Mesenchymal stem cell (in vitro differentiated cells and primary cell): ENCODE measurements at regions not wholly inside any gene's neighbourhood (a gene's known extent, or its start where the extent isn't known, plus 50 kb on each side); places are given as distances from the start of the nearest gene placed in this dataset.

Source experiments
- DNase-seq: peaks from one replicate; pipeline ENCODE4 v3.0.0-alpha.2; 2013
- H2AFZ ChIP-seq: one replicate; pipeline ENCODE4 v1.6.1; 2013; ENCODE audit warnings: low read depth, mild to moderate bottlenecking, control low read depth, inconsistent platforms, low read length, moderate library complexity
- H2AK5ac ChIP-seq: 2 replicates; pipeline ENCODE4 v1.6.1; 2013; ENCODE audit warnings: low read length, moderate library complexity, mild to moderate bottlenecking, inconsistent platforms; ENCODE audit not compliant: severe bottlenecking
- H2BK120ac ChIP-seq: one replicate; pipeline ENCODE4 v1.6.1; 2013; ENCODE audit warnings: low read depth, mild to moderate bottlenecking, inconsistent platforms, low read length, moderate library complexity
- H2BK12ac ChIP-seq, 2 experiments: one replicate each; pipeline ENCODE4 v1.6.1; 2013; ENCODE audit warnings: inconsistent platforms in 2 of 2, low read length in 2 of 2, mild to moderate bottlenecking in 2 of 2, moderate library complexity in 2 of 2, control low read depth in 1 of 2
- H2BK15ac ChIP-seq: one replicate; pipeline ENCODE4 v1.6.1; 2013; ENCODE audit warnings: mild to moderate bottlenecking, low read depth, inconsistent platforms; ENCODE audit not compliant: poor library complexity, severe bottlenecking
- H2BK5ac ChIP-seq: 2 replicates; pipeline ENCODE4 v1.6.1; 2013; ENCODE audit warnings: low read depth, mild to moderate bottlenecking, low read length, control low read depth, inconsistent platforms; ENCODE audit not compliant: poor library complexity, severe bottlenecking
- H3K14ac ChIP-seq, 2 experiments: one replicate each; pipeline ENCODE4 v1.6.1; 2013; ENCODE audit warnings: inconsistent platforms in 2 of 2, low read length in 2 of 2, control low read depth in 1 of 2, mild to moderate bottlenecking in 1 of 2, moderate library complexity in 1 of 2
- H3K18ac ChIP-seq, 2 experiments: one replicate each; pipeline ENCODE4 v1.6.1; 2013; ENCODE audit warnings: inconsistent platforms in 2 of 2, low read length in 2 of 2, control low read depth in 1 of 2, low read depth in 1 of 2, mild to moderate bottlenecking in 1 of 2
- H3K23ac ChIP-seq, 2 experiments: one replicate each; pipeline ENCODE4 v1.6.1; 2013; ENCODE audit warnings: inconsistent platforms in 2 of 2, low read length in 2 of 2, mild to moderate bottlenecking in 2 of 2, moderate library complexity in 2 of 2, control low read depth in 1 of 2
- H3K27ac ChIP-seq: 2 replicates; pipeline ENCODE4 v1.5.1; 2013; ENCODE audit warnings: mild to moderate bottlenecking, moderate library complexity, low read length, control low read depth, inconsistent platforms; ENCODE audit not compliant: poor library complexity, severe bottlenecking
- H3K27me3 ChIP-seq, 2 experiments: 2 replicates each; pipeline versions ENCODE4 v1.6.1 to v1.7.0; 2013; ENCODE audit warnings: low read length in 2 of 2, mild to moderate bottlenecking in 2 of 2, moderate library complexity in 2 of 2, control low read depth in 1 of 2, inconsistent platforms in 1 of 2; ENCODE audit not compliant: control insufficient read depth in 1 of 2, insufficient read depth in 1 of 2
- H3K36me3 ChIP-seq, 2 experiments: 2 replicates each; pipeline versions ENCODE4 v1.6.1 to v1.7.0; 2013; ENCODE audit warnings: low read length in 2 of 2, control low read depth in 1 of 2, inconsistent platforms in 1 of 2, low read depth in 1 of 2, mild to moderate bottlenecking in 1 of 2; ENCODE audit not compliant: insufficient read depth in 2 of 2, control insufficient read depth in 1 of 2
- H3K4ac ChIP-seq, 2 experiments: one replicate each; pipeline ENCODE4 v1.6.1; 2013; ENCODE audit warnings: inconsistent platforms in 2 of 2, low read length in 2 of 2, mild to moderate bottlenecking in 2 of 2, moderate library complexity in 2 of 2, control low read depth in 1 of 2, low read depth in 1 of 2
- H3K4me1 ChIP-seq: 2 replicates; pipeline ENCODE4 v1.6.1; 2013; ENCODE audit warnings: low read depth, low read length, control low read depth; ENCODE audit not compliant: control insufficient read depth, insufficient read depth
- H3K4me2 ChIP-seq: 2 replicates; pipeline ENCODE4 v1.6.1; 2013; ENCODE audit warnings: low read length, mild to moderate bottlenecking, inconsistent platforms; ENCODE audit not compliant: poor library complexity, severe bottlenecking
- H3K4me3 ChIP-seq, 2 experiments: 2 replicates each; pipeline versions ENCODE4 v1.5.1 to v1.7.0; 2013; ENCODE audit warnings: low read length in 2 of 2, mild to moderate bottlenecking in 2 of 2, control low read depth in 1 of 2, low read depth in 1 of 2; ENCODE audit not compliant: insufficient read depth in 1 of 2
- H3K79me1 ChIP-seq: replicated peaks from 2 replicates; pipeline ENCODE4 v1.6.1; 2013; ENCODE audit warnings: mild to moderate bottlenecking, control low read depth, low read length, inconsistent platforms; ENCODE audit not compliant: poor library complexity, severe bottlenecking
- H3K9ac ChIP-seq: 2 replicates; pipeline ENCODE4 v1.7.0; 2013; ENCODE audit warnings: mild to moderate bottlenecking, low read length, moderate library complexity
- H3K9me3 ChIP-seq: 2 replicates; pipeline ENCODE4 v1.7.0; 2013; ENCODE audit warnings: mild to moderate bottlenecking, low read length; ENCODE audit not compliant: control insufficient read depth
- H4K8ac ChIP-seq: one replicate; pipeline ENCODE4 v1.6.1; 2013; ENCODE audit warnings: inconsistent platforms, mild to moderate bottlenecking, low read length, moderate library complexity
- H4K91ac ChIP-seq: one replicate; pipeline ENCODE4 v1.6.1; 2013; ENCODE audit warnings: mild to moderate bottlenecking, low read length, inconsistent platforms
- WGBS: methylation state at CpG from one replicate; pipeline ENCODE4 v1.1.7; 2013; ENCODE audit warnings: mixed read lengths; 5-methylcytosine and 5-hydroxymethylcytosine counted together

DNA sequence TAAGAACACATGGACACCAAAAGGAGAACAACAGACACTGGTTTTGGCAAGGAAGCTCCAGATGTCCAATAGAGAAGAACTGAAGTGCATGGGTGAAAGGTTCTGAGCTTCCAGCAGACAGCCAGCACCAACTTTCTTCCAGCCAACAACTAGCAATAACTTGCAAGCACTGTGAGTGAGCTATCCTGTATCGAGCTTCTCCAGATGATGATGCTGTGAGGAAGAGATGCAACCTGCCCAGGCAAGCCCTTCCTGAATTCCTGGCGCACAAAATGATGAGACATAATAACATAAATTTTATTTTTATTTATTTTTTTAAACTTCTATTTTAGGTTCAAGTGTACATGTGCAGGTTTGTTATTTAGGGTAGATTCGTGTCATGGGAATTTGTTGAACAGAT lies 692.1 kb downstream of the DNAJB9 start:
- Histone ChIP-seq H3K9me3 (no peaks in the 10 kb centered on the region), H3K79me1 (no peaks in the 10 kb centered on the region), H3K4me1 (no peaks in the 10 kb centered on the region), H3K9ac (no peak overlapping the region), H3K4me2 (no peak overlapping the region), H3K18ac (no peak overlapping the region), H2BK12ac (no peak overlapping the region), H3K27ac (no peak overlapping the region), H4K8ac (no peak overlapping the region), H3K23ac (no peak overlapping the region), H3K14ac (no peak overlapping the region), H3K27me3 (no peaks in the 10 kb centered on the region), H2AK5ac (no peak overlapping the region), H3K36me3 (no peaks in the 10 kb centered on the region), H3K4ac (no peak overlapping the region), H2AFZ (no peak overlapping the region), H3K4me3 (no peak overlapping the region), H2BK5ac (no peak overlapping the region), H2BK15ac (no peak overlapping the region), H2BK120ac (no peak overlapping the region), H4K91ac (no peak overlapping the region)
- no peak for DNase-seq
- 60% methylated on average over 1 of the region's 3 CpGs for WGBS

DNA sequence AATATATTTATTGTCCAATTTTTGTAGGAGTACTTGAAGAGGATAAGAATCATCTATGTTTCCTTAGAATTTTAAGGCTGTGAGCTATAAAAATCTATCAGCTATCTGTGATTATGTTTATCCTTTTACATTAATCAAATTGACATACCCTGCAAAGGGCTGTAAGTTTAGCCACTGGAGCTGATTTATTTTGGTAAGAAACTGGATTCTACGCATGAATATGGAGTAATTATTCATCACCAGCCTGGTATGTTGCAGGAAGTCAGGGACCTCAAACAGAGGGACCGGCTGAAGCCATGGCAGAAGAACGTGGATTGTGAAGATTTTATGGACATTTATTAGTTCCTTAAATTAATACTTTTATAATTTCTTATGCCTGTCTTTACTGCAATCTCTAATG lies 696.9 kb downstream of the DNAJB9 start:
- H4K91ac ChIP-seq: no peak overlapping the region
- H2BK120ac ChIP-seq: no peak overlapping the region
- H3K9ac ChIP-seq: no peak overlapping the region
- H3K27me3 ChIP-seq: no peaks in the 10 kb centered on the region
- no peak overlapping the region for H3K14ac ChIP-seq
- DNase-seq: no peak
- 88% methylated on average over 1 of the region's 3 CpGs for WGBS
- no peak overlapping the region for H2AFZ ChIP-seq
- H3K23ac ChIP-seq: no peak overlapping the region
- no peak overlapping the region for H2BK5ac ChIP-seq
- H3K27ac ChIP-seq: no peak overlapping the region
- peaks cover 7% of the 10 kb centered on the region for H3K9me3 ChIP-seq
- no peak overlapping the region for H2BK15ac ChIP-seq
- no peaks in the 10 kb centered on the region for H3K36me3 ChIP-seq
- H3K79me1 ChIP-seq: no peaks in the 10 kb centered on the region
- H3K4me2 ChIP-seq: no peak overlapping the region
- H3K18ac ChIP-seq: no peak overlapping the region
- no peak overlapping the region for H3K4me3 ChIP-seq
- no peak overlapping the region for H2AK5ac ChIP-seq
- no peak overlapping the region for H2BK12ac ChIP-seq
- H3K4me1 ChIP-seq: no peaks in the 10 kb centered on the region
- no peak overlapping the region for H4K8ac ChIP-seq
- no peak overlapping the region for H3K4ac ChIP-seq

DNA sequence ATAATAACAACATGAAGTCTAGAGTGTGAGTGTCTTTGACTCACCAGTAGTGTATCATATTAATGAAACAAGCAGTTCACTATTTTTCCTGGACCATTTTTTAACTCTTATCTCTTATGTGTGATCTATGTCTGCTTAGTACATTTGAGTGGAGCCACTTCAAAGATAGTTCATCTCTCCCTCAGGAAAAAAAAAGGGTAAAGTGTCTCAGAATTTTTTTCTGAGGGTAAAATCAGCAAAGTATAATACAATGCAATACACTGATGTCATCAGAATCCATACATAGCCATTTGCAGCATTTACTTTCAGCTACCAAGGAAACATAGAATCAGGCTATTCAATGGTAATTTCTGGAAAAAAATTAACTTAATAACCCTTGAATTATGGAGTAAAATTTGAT lies 706.7 kb downstream of the DNAJB9 start:
- no peaks in the 10 kb centered on the region for H3K27me3 ChIP-seq
- no peak overlapping the region for H2AFZ ChIP-seq
- no peak overlapping the region for H2AK5ac ChIP-seq
- no peak overlapping the region for H2BK120ac ChIP-seq
- H3K4ac ChIP-seq: no peak overlapping the region
- no peak overlapping the region for H3K18ac ChIP-seq
- peaks cover 3% of the 10 kb centered on the region for H3K9me3 ChIP-seq
- no peak overlapping the region for H2BK12ac ChIP-seq
- no peak overlapping the region for H4K8ac ChIP-seq
- H3K27ac ChIP-seq: no peak overlapping the region
- no peaks in the 10 kb centered on the region for H3K36me3 ChIP-seq
- no peaks in the 10 kb centered on the region for H3K4me1 ChIP-seq
- no peak overlapping the region for H2BK15ac ChIP-seq
- H3K79me1 ChIP-seq: no peaks in the 10 kb centered on the region
- no peak overlapping the region for H3K4me3 ChIP-seq
- H2BK5ac ChIP-seq: no peak overlapping the region
- DNase-seq: no peak
- H3K4me2 ChIP-seq: no peak overlapping the region
- H4K91ac ChIP-seq: no peak overlapping the region
- H3K9ac ChIP-seq: no peak overlapping the region
- no peak overlapping the region for H3K14ac ChIP-seq
- H3K23ac ChIP-seq: no peak overlapping the region

DNA sequence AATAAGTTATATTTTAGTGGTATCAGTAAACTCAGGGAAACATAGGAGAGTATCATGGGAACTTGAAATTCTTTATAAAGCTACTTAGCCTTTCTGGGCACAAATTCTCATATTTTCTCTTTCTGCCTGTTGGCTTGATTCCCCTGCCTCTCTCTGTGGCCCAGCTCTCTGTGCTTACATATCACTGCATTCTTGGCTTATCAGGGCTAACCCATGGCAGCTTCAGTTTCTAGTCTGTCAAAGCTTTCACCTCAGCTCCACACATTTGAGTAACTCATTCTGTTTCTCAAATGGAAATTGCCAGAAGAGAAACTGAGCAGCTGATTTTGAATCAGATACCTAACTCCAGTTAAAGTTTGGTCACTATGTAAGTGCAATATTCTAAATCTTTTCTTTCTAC lies 713.1 kb downstream of the DNAJB9 start:
- H3K4ac ChIP-seq: no peak overlapping the region
- no peaks in the 10 kb centered on the region for H3K36me3 ChIP-seq
- H3K9me3 ChIP-seq: peaks cover 13% of the 10 kb centered on the region
- no peak overlapping the region for H3K9ac ChIP-seq
- H2AFZ ChIP-seq: no peak overlapping the region
- no peak overlapping the region for H3K23ac ChIP-seq
- H3K27ac ChIP-seq: no peak overlapping the region
- H3K4me3 ChIP-seq: no peak overlapping the region
- no peaks in the 10 kb centered on the region for H3K27me3 ChIP-seq
- DNase-seq: no peak
- no peaks in the 10 kb centered on the region for H3K4me1 ChIP-seq
- H2BK120ac ChIP-seq: no peak overlapping the region
- no peak overlapping the region for H2BK5ac ChIP-seq
- no peak overlapping the region for H4K91ac ChIP-seq
- no peak overlapping the region for H3K4me2 ChIP-seq
- H2AK5ac ChIP-seq: no peak overlapping the region
- H4K8ac ChIP-seq: no peak overlapping the region
- no peak overlapping the region for H2BK12ac ChIP-seq
- no peak overlapping the region for H3K14ac ChIP-seq
- H2BK15ac ChIP-seq: no peak overlapping the region
- H3K18ac ChIP-seq: no peak overlapping the region
- H3K79me1 ChIP-seq: no peaks in the 10 kb centered on the region
